Jurkat, Clone E6-1 (cell line): ENCODE measurements at regions not wholly inside any gene's neighbourhood (a gene's known extent, or its start where the extent isn't known, plus 50 kb on each side); places are given as distances from the start of the nearest gene placed in this dataset.

Experiments
- DNase-seq: peaks from one replicate; pipeline ENCODE4 v3.0.0-alpha.2; 2011; ENCODE audit warnings: low read depth, low spot score
- H3K4me3 ChIP-seq: 2 replicates; pipeline ENCODE4 v1.5.1; 2011; ENCODE audit warnings: mild to moderate bottlenecking, low read length, control low read depth, moderate library complexity

DNA sequence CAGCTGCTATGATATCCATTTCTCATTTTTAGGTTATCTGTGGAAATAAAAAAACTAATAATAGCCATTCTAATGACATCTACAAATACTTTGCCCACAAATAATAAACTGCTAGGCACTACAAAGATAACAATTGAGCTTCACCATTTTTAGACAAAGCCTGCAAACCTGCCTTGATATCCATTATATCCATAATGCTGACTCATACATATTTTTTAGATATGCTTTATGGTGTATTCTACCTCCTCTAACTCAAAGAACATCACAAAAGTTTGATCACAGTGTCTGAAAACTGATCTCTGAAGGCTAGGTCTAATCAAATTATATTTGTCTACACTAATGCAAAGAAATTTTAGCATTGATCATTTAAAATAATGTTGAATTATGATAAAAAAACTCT lies 138.4 kb downstream of the HNMT start:
- no peak overlapping the region for H3K4me3 ChIP-seq
- DNase-seq: no peak

DNA sequence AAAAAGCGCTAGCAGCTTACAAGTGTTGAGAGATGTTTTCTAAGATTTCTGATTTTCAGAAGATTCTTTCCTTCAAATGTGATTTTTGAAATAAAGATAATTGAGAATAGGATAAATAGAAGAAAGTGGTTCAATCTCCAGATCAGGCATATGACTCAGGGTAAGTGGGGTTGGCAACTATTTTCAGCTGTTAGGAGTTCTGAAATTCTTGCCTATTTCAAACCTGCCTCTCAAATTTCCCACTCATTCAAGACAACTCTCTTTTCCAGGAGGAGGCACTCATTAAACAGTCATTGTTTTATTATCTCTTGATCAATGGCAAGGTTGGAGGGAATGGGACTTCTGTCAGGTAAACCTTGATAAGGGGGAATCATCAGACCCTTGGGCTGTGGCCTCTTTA lies 138.9 kb downstream of the HNMT start:
- DNase-seq: no peak
- H3K4me3 ChIP-seq: no peak overlapping the region

DNA sequence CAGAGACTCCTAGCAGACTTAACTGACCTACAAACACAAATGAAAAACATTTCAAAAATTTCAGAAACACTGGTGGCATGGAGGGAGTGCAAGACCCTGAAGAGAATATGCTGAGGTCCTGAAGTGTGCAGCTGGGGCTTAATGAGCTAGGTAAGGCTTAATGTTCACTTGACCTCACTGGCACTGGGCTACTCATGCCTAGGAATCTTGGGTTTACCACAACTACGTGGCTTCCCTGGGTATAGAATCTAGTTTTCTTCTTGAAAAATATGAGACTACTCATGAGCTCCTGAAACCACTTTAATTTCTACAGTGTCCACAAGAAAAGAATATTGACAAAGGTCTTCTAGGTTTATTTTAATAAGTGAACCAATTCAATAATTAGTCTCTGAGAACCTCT lies 139.8 kb downstream of the HNMT start:
- no peak overlapping the region for H3K4me3 ChIP-seq
- no peak for DNase-seq

DNA sequence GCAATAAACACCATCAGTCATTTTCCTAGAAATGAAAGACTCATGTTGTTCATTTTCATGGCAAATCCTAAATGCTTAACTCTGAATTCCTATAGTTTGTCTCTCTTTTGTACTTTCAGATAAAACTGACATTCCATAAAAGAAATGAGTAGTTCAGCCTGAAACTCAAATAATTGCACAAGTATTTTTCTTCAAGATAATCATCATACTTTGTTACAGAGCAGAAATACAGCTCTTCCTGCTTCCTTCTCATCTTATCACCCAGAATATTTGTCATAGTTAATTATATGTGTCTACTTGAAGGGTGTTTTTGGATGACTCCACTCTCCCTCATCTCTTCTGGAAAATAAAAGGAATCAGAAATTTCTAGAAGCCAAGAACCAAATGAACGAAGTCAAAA lies 141.1 kb downstream of the HNMT start:
- H3K4me3 ChIP-seq: no peak overlapping the region
- DNase-seq: no peak

DNA sequence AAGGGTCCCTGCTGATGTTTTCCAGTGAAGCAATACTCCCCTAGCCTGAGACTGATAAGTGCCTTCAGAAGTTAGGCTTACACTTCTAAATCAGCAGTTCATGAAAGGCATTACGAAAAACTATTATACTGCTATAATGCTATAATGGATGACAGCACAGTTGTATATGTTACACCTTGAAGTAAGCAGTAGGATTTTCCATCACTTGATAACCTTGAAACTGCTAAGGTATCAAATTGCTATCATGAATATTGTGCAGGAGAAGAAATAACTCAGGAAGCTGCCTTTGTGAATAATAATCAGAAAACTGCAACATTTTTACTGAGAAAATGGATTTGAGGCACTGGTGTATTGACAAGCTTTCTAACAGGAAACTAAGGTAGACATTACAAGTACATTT lies 142.3 kb downstream of the HNMT start:
- H3K4me3 ChIP-seq: no peak overlapping the region
- no peak for DNase-seq

DNA sequence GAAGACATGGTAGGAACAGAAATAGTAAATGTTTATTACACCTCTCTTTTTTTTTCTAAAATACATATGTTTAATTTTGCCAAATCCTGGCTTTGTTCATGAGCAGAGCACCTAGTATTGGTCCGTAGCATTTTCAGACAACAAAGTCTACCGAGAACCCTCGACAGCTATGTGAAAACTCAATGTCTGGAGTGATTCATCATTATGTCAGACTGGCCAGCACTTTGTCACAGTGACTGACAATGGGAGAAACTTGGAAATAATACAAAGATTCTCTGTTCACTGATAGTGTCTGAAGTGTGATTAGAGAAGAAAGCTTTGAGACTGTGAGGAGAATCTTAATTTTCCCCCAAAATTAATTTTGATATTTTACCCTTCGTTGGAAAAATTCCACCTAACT lies 143.0 kb downstream of the HNMT start:
- DNase-seq: no peak
- H3K4me3 ChIP-seq: no peak overlapping the region

DNA sequence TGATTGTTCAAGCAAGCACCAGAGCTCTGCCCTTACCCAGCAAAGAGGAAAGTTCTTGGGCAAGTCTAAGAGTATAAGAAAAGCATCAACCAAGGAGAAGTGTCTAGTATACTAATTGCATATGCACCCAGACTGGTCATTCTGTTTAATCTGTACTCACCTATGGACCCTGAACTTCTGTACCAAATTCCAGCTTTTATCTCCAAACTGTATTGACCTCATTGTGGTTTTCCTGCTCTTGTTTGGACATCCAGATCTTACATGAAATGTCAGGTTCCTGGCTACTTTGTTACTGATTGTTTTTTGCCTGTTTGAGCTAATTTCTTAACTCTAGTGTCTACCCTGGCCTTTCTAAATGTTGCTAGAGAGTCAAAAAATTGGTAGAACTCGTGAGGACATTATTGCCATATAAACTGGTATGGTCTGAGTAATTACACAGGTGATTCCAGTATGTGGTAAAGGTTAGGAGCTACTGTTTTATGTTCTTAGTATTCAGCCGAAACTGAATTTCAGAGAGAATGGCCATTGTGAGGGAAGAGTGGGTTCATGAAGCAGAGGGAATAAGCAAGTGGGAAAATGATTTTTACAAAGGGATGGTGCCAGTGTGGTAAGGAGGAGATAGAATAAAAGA lies 146.3 kb downstream of the HNMT start:
- no peak overlapping the region for H3K4me3 ChIP-seq
- no peak for DNase-seq

DNA sequence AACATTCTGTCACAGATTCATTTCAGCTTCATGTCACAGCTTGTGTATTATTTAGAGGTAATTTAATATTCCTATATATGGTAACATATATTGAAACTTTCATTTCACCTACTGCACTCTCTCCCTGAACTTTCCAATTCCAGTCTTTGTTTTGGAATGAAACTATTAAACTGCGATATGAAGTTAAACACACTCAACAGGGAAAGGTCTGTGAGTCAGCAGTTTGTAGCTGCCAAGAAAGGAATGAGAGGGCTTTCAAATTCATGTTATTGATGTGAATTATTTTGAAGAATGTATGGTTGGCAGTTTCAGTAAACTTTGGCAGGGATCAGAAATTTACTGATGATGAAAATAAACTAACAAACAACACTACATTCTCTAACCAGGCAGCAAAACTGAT lies 148.3 kb downstream of the HNMT start:
- no peak for DNase-seq
- no peak overlapping the region for H3K4me3 ChIP-seq

DNA sequence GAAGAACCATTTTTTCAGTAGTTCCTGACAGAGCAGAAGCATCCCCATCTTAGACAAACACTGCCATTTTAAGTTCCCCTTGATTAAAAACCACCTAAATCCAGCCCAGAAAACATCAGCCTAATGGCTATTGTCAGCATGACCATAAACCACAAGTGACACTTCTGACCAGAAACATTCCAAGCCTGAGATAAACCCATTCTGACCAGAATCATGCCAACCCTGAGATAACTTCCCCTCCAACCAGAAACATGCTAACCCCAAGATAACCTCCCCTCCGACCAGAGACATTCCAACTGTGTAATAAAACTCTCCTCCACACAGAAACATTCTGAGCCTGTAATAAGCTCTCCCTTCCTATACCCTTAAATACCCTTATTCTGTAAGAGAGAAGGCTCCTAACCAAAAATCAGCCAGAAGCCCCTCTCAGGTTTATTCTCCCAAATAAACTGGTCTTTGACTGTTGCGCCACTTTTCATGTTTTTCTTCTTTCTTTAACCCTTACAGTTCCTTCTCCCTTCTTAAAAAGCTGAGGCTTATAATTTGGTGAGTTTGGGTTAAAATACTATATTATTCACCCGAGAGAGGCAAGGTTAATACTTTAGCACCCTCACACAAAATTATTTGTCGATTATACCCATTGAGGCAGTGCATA lies 149.7 kb downstream of the HNMT start:
- no peak overlapping the region for H3K4me3 ChIP-seq
- no peak for DNase-seq

DNA sequence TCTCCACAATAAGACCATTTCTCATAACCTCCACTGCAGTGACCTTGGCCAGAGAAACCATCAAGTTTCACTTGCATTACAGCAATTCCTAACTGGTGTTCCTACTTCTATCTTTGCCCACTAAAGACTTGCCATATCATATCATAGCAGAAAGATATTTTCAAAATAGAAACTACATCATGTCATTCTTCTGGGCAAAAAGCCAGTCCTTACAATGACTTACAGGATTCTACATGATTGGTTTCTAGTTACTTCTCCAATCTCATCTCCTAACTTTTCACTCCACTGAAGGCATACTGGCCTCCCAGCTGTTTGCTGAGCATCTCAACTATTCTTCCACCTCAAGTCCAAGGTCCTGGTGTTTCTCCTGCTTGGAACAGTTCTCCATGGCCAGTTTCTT lies 151.4 kb downstream of the HNMT start:
- no peak for DNase-seq
- H3K4me3 ChIP-seq: no peak overlapping the region

DNA sequence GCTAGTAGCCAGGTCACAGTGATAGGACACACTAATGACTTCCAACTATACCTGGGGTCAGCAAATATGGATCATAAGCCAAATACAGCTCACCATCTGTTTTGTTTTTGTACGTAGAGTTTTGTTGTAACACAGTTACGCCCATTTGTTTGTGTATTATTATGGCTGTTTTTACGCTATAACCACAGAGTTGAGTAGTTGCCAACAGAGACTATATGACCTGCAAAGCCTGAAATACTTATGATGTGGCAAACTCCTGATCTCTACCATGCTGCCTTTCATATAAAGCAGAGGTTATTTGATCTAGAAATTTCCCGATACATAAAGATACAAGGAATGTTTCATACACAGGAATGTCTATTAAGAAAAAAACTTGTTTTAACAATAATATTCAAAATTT lies 152.2 kb downstream of the HNMT start:
- DNase-seq: no peak
- no peak overlapping the region for H3K4me3 ChIP-seq

DNA sequence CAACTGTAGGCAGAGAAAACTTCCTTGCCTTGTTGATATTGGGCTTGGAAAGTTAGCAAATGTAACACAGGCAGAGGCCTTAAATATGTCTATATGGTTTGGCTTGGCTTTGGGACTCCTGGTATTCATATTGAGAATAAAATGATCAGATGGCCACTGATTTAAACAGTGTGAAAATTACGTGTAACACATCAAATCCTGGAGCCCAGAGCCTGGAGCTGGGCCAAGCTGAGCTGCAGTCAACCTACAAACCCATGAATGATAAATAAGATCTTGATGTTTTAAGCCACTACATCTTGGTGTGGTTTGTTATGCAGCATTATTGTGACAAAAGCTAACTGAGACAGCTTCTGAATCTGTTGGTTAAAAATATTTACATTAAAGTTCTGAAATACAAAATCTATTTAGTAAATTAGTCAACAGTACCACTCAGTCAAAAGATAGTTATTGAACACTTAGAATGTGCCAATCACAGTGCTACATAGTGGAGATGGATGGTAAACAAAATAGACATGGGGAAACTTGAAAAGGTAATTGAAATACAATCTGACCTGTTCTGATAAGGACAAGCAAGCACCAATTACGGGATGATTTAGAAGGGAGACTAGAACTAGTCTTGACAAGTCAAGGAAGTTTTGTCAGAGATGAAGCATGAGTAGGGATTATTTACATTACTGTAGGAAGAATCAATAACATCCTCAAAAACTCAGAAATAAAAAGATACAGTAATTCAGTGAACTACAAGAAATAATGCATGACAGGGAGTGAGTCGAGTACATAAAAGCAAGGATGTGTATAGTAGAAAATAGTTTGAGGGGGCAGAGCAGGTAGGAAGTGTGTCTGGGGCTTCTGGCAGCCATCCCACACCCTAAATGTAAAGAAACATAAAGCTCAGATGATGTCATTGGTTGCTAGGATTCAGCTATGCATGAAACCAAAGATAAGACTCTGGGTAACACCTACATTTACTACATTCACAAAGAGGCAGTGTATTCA lies 157.7 kb downstream of the HNMT start:
- H3K4me3 ChIP-seq: no peak overlapping the region
- DNase-seq: no peak

DNA sequence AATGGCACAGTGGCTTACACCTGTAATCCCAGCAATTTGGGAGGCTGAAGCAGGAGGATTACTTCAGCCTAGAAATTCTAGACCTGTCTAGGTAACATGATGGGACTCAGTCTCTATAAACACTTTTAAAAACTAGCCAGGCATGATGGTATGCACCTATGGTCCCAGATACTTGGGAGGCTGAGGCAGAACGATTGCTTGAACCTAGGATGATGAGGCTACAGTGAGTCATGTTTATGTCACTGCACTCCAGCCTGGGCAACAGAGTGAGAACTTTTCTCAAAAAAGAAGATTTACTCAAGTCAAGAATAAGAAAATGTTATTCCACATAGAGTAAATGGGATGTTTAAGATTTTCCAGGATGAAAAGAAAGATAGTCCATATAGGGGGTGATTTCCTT lies 158.6 kb downstream of the HNMT start:
- no peak for DNase-seq
- H3K4me3 ChIP-seq: no peak overlapping the region

DNA sequence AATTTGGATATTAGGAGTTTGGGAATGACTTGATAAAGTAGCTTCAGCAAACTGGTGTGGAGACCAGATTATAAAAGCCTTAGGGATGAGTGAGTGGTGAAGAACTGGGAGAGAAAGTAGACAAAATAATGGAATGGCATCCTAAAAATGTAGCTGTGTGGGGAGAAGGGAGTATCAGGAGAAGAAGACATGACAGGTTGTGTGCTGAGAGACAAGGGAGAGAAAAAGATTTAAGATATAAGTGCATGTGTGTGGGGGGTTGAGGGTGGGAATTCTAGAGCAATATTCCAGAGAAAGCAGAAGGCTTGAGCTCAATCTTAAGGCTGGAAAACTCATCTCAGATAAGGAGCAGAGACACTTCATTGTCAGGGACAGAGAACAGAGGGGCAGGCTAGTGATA lies 159.5 kb downstream of the HNMT start:
- no peak for DNase-seq
- no peak overlapping the region for H3K4me3 ChIP-seq

DNA sequence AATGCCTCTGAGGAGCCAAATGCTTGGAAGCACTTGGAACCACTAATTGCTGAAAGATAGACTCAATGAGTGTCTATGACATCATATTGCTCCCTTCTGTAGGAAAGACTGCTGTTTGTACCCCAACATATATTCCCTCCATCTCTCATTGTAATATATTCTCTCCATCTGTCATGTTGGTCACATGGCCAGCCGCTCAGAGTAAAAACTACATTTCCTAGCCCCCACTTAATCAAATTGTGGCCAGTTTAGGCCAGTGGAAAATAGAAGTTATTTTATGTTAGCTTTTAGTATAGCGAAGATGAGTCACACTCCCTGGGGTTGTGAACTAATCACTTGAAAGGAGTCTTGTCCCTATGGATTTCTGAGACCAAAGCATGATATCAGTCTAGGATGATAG lies 160.2 kb downstream of the HNMT start:
- DNase-seq: no peak
- no peak overlapping the region for H3K4me3 ChIP-seq

DNA sequence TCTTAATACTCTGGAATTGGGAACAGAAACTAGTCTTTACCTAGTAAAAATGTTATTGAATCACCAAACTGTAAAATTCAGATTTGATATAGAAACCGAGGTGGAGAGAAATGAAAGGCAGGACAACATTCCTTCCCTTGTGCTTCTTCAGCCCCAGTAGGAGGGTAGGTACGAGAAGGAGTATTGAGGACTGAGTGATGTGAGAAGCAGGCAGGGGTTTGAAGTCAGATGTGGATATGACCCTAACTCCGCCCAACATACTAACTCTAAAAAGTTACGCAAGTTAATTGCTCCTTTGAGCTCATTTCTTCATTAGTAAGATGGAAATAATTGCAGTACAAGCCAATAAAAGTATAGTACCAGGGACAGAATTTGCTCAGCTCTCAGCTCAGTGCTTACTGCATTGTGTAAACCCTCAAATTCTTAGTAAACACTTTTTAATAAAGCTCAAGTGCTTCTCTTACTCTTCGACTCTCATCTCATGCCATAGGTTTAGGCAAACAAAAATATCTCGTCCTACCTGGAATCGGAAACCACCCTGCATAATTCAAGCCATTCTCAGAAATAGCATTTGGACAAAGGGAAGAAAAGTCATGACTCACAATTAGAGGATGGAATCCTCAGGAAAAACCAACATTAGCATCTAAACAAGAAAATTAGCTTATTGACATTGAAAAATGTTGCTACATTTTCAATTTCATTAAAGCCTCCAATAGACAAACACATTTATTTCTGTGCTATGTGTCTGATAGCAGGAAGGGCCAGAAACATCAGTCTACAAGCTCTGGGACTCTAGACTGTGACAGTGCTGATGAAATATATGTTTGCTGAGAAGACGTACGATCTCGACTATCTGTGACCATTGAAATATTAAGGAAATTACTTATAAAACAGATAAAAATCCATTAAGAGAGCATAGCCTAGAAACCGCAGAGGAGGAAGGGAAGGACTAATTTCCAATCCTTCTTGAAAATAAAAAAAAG lies 161.3 kb downstream of the HNMT start:
- no peak overlapping the region for H3K4me3 ChIP-seq
- no peak for DNase-seq

DNA sequence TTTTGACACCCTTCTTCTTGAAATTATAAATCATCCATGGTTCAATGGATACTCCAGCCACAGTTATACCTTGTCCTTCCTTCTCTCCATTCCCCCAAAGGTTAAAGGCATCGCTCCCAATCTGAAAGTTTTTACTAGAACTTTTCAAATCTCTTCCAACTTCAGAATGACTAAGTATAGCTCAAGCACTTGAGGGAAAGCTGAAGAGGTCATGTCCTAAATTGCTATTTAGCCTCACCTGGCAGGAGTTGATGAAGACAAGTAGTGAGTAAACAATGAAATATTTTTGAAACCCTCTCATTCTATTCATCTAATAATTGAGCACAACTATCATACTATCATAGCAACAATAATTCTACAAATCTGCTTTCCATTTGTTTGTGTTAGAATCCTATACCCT lies 167.8 kb downstream of the HNMT start:
- H3K4me3 ChIP-seq: no peak overlapping the region
- DNase-seq: no peak

DNA sequence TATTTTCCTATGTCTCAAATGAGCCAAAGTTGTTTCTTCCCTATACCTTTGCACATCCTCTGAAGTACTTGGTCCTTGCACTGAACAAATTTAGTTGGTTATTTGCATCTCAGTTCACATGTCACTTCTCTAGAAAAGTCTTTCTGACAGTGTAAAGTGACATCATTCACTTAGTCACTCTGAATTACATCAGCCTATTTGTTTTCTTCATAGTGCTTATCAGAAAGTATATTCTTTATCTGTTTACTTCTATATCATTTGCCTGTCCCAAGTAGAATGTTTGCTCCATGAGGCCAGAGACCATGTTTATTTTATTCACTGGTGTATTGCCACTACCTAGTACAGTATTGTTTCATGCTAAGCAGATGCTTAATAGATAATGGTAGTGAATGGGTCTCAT lies 173.7 kb downstream of the HNMT start:
- no peak for DNase-seq
- H3K4me3 ChIP-seq: no peak overlapping the region

DNA sequence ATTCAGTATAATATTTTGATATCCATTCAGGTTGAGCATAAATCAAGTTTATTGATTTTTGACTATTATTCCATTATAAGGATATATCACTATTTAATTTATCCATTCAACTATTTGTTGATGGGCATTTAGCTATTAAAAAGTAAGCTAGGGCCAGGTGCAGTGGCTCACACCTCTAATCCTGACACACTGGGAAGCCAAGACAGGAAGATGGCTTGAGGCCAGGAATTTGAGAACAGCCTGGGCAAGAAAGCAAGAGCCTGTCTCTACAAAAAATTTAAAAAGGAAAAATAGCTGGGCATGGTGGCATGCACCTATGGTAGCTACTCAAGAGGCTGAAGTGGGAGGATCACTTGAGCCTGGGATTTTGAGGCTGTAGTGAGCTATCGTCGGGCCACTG lies 183.5 kb downstream of the HNMT start:
- H3K4me3 ChIP-seq: no peak overlapping the region
- DNase-seq: no peak
